ENCODE measurements at regions not wholly inside any gene's neighbourhood (a gene's known extent, or its start where the extent isn't known, plus 50 kb on each side); places are given as distances from the start of the nearest gene placed in this dataset.

DNA sequence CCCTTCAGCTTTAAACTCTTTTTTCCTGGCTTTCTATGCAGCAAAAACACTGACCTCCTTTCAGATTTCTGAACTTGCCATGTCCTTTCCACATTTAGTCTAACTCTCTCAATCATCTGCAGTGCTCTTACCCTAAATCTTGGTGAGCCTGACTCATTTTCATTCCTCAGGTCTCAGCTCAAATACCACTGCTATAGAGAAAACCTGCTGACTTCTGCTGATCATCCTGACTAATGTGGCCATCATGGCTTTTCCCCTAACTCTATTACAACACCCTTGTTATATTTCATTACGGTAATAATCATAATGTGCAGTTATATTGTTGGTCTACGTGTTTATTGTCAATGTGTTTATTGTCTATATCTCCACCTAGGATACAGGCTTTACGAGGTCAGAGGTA, 207.3 kb upstream of the OR4E1 start:
- TF ChIP-seq, protein P1, sequence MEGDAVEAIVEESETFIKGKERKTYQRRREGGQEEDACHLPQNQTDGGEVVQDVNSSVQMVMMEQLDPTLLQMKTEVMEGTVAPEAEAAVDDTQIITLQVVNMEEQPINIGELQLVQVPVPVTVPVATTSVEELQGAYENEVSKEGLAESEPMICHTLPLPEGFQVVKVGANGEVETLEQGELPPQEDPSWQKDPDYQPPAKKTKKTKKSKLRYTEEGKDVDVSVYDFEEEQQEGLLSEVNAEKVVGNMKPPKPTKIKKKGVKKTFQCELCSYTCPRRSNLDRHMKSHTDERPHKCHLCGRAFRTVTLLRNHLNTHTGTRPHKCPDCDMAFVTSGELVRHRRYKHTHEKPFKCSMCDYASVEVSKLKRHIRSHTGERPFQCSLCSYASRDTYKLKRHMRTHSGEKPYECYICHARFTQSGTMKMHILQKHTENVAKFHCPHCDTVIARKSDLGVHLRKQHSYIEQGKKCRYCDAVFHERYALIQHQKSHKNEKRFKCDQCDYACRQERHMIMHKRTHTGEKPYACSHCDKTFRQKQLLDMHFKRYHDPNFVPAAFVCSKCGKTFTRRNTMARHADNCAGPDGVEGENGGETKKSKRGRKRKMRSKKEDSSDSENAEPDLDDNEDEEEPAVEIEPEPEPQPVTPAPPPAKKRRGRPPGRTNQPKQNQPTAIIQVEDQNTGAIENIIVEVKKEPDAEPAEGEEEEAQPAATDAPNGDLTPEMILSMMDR (conservative IDR thresholded peaks at IDR 0.05; ENCODE audit: low read depth, low read length): no peak
- TF ChIP-seq CEBPB (IDR thresholded peaks at IDR 0.05; ENCODE audit: low read depth, low read length): no peak
- TF ChIP-seq POLR2A (IDR thresholded peaks at IDR 0.05; ENCODE audit: low read depth, low read length): no peak

Measured in IMR-90 (cell line).